ENCODE measurements at regions not wholly inside any gene's neighbourhood (a gene's known extent, or its start where the extent isn't known, plus 50 kb on each side); places are given as distances from the start of the nearest gene placed in this dataset.

DNA sequence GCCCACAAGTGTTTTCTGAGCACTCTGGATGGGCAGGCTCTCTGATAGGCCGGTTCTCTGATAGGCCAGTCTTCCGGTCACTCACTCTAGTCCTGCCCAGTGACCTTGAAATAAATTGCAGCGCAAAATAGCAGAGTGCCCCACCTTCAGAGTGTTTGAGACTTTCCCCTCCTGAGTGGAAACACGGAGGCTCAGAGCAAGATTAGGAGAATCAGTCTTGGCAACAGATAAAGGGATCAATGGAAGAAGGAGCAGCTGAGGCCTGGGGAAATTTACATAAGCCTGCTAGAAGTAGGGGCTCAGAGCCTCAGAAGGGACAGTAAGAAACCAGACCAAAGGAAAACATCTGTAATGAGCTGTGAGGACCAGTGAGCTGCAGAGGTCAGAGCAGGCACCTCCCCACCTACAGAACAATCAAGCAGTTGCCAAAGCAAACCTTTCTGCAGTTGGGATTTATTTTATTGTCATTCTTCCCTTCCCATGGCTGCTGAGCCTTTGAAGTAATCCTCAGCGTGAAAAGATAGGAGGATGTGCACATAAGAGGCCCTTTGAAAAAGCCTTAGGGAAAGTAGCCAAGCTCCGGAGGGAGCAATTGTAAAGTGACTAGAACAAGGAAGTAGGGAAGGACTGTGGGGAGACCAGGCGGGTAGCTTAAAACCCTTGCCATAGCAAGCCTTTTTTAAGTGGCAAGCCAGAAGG is 89.1 kb upstream of the TSPAN5 start:
- TF ChIP-seq, protein P1, sequence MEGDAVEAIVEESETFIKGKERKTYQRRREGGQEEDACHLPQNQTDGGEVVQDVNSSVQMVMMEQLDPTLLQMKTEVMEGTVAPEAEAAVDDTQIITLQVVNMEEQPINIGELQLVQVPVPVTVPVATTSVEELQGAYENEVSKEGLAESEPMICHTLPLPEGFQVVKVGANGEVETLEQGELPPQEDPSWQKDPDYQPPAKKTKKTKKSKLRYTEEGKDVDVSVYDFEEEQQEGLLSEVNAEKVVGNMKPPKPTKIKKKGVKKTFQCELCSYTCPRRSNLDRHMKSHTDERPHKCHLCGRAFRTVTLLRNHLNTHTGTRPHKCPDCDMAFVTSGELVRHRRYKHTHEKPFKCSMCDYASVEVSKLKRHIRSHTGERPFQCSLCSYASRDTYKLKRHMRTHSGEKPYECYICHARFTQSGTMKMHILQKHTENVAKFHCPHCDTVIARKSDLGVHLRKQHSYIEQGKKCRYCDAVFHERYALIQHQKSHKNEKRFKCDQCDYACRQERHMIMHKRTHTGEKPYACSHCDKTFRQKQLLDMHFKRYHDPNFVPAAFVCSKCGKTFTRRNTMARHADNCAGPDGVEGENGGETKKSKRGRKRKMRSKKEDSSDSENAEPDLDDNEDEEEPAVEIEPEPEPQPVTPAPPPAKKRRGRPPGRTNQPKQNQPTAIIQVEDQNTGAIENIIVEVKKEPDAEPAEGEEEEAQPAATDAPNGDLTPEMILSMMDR (conservative IDR thresholded peaks at IDR 0.05; ENCODE audit: low read depth, low read length): no peak
- no peak for TF ChIP-seq EZH2 (IDR thresholded peaks at IDR 0.05; ENCODE audit: borderline replicate concordance, low read depth, low read length, poor library complexity, severe bottlenecking)

Data from A673 (cell line).